HG02610 (cell line): ENCODE measurements at regions not wholly inside any gene's neighbourhood (a gene's known extent, or its start where the extent isn't known, plus 50 kb on each side); places are given as distances from the start of the nearest gene placed in this dataset.
"Not testable (repeated sequence)": the region's sequence is repeated elsewhere in the genome, so short reads cannot be mapped to it uniquely, and the experiment has no call there.

Source experiments
- ATAC-seq: cut with Tn5 transposase; IDR thresholded peaks from one replicate; pipeline ENCODE4 v1.9.1; 2021; ENCODE audit warnings: mild to moderate bottlenecking, moderate library complexity; ENCODE audit not compliant: unreplicated experiment

GRCh38 chr9:85878872-85879597 lies 61.9 kb upstream of the NAA35 start:
- not testable (repeated sequence) for ATAC-seq

GRCh38 chr9:85880507-85880906 lies 60.4 kb upstream of the NAA35 start:
- ATAC-seq, result not testable (repeated sequence)

- no peak for ATAC-seq
Measured at GRCh38 chr9:85884256-85884655, 56.7 kb upstream of the NAA35 start.

- ATAC-seq, result no peak
Measured at GRCh38 chr9:85890962-85891361, 50.0 kb upstream of the NAA35 start.
